HEK293 (cell line): ENCODE measurements at regions not wholly inside any gene's neighbourhood (a gene's known extent, or its start where the extent isn't known, plus 50 kb on each side); places are given as distances from the start of the nearest gene placed in this dataset.

Experiments
- CTCF ChIA-PET: fragments of 350-600 bp; formaldehyde crosslinking; extraction: SDS; loops from one replicate; lab custom pipeline; 2021; ENCODE audit warnings: antibody characterized with exemption; lab: Yijun Ruan, JAX
- POLR2A ChIA-PET: fragments of 300-600 bp; formaldehyde crosslinking; extraction: SDS; loops from one replicate; lab custom pipeline; 2020; ENCODE audit warnings: antibody characterized with exemption, inconsistent platforms; lab: Yijun Ruan, JAX
- H3K27ac ChIP-seq: fragments of 200-500 bp; sonication (Bioruptor generic); 2 replicates; pipeline ENCODE4 v1.5.1; 2014; ENCODE audit warnings: low read depth, low read length, control low read depth, inconsistent platforms; ENCODE audit errors: extremely low read depth
- H3K36me3 ChIP-seq, 2 experiments: fragments of 200-500 bp in 1 of 2; sonication (Bioruptor generic) in 1 of 2; 1 replicate in 1 of 2; 2 replicates in 1 of 2; pipeline ENCODE4 v1.5.1; 2014 to 2017; ENCODE audit warnings: inconsistent platforms in 2 of 2, low read length in 2 of 2; ENCODE audit not compliant: control insufficient read depth in 2 of 2, insufficient read depth in 1 of 2
- H3K4me1 ChIP-seq: fragments of 200-500 bp; sonication (Bioruptor generic); 2 replicates; pipeline ENCODE4 v1.5.1; 2014; ENCODE audit warnings: mild to moderate bottlenecking, low read length, inconsistent platforms; ENCODE audit not compliant: control insufficient read depth, insufficient read depth
- H3K4me3 ChIP-seq: 2 replicates; pipeline ENCODE4 v1.5.1; 2011; ENCODE audit warnings: low read depth, mild to moderate bottlenecking, control low read depth, low read length, moderate library complexity
- H3K9me3 ChIP-seq: fragments of 200-500 bp; sonication (Bioruptor generic); 2 replicates; pipeline ENCODE4 v1.5.1; 2014; ENCODE audit warnings: low read depth, low read length, inconsistent platforms; ENCODE audit not compliant: control insufficient read depth, insufficient read depth
- HOXC10 ChIP-seq: sonication (generic); formaldehyde crosslinking; IDR thresholded peaks from 2 replicates; pipeline ENCODE4 v1.8.1; 2023; ENCODE audit warnings: mild to moderate bottlenecking, missing genetic modification reagents
- KLF8 ChIP-seq: fragments of 450-650 bp; formaldehyde crosslinking; IDR thresholded peaks from 2 replicates; pipeline ENCODE4 v1.5.1; 2016; ENCODE audit warnings: missing biosample characterization, missing genetic modification characterization
- MEIS1 ChIP-seq: sonication (generic); formaldehyde crosslinking; IDR thresholded peaks from 2 replicates; pipeline ENCODE4 v1.8.1; 2022; ENCODE audit warnings: missing genetic modification reagents, mild to moderate bottlenecking, borderline replicate concordance
- SP2 ChIP-seq: fragments of 450-650 bp; formaldehyde crosslinking; IDR thresholded peaks from 2 replicates; pipeline ENCODE4 v1.5.1; 2016; ENCODE audit warnings: missing biosample characterization, missing genetic modification characterization
- TCF7L2 ChIP-seq: IDR thresholded peaks from 2 replicates; pipeline ENCODE4 v1.6.1; 2011; ENCODE audit warnings: low read depth, mild to moderate bottlenecking, inconsistent platforms, low read length, moderate library complexity, borderline replicate concordance
- ZNF138 ChIP-seq: fragments of 450-650 bp; formaldehyde crosslinking; IDR thresholded peaks from 2 replicates; pipeline ENCODE4 v1.5.1; 2016; ENCODE audit warnings: missing biosample characterization, missing genetic modification characterization, borderline replicate concordance
- ZNF16 ChIP-seq: fragments of 450-650 bp; formaldehyde crosslinking; IDR thresholded peaks from 2 replicates; pipeline ENCODE4 v1.5.1; 2016; ENCODE audit warnings: low read depth, missing biosample characterization, missing genetic modification characterization
- ZNF19 ChIP-seq: fragments of 450-650 bp; formaldehyde crosslinking; IDR thresholded peaks from 2 replicates; pipeline ENCODE4; 2016; ENCODE audit warnings: missing biosample characterization, missing genetic modification characterization, low read depth
- ZNF37A ChIP-seq: fragments of 450-650 bp; IDR thresholded peaks from 2 replicates; pipeline ENCODE4 v1.5.1; 2018; ENCODE audit warnings: missing biosample characterization, missing genetic modification characterization
- ZNF433 ChIP-seq: fragments of 450-650 bp; formaldehyde crosslinking; IDR thresholded peaks from 2 replicates; pipeline ENCODE4 v1.5.1; 2016; ENCODE audit warnings: missing biosample characterization, missing genetic modification characterization, low read depth
- ZNF510 ChIP-seq: fragments of 450-650 bp; formaldehyde crosslinking; IDR thresholded peaks from 2 replicates; pipeline ENCODE4 v1.5.1; 2018; ENCODE audit warnings: mild to moderate bottlenecking, missing genetic modification characterization, missing biosample characterization; ENCODE audit not compliant: insufficient replicate concordance
- ZNF548 ChIP-seq: fragments of 450-650 bp; formaldehyde crosslinking; IDR thresholded peaks from 2 replicates; pipeline ENCODE4 v1.5.1; 2016; ENCODE audit warnings: missing biosample characterization, missing genetic modification characterization
- ZNF555 ChIP-seq: fragments of 450-650 bp; formaldehyde crosslinking; conservative IDR thresholded peaks from 2 replicates; pipeline ENCODE4 v1.5.1; 2017; ENCODE audit warnings: missing biosample characterization, mild to moderate bottlenecking, missing genetic modification characterization, inconsistent platforms
- ZNF561 ChIP-seq: fragments of 450-650 bp; IDR thresholded peaks from 2 replicates; pipeline ENCODE4 v1.5.1; 2018; ENCODE audit warnings: missing biosample characterization, missing genetic modification characterization, borderline replicate concordance
- ZNF747 ChIP-seq: fragments of 450-650 bp; formaldehyde crosslinking; IDR thresholded peaks from 2 replicates; pipeline ENCODE4 v1.5.1; 2016; ENCODE audit warnings: missing biosample characterization, missing genetic modification characterization
- ZNF837 ChIP-seq: fragments of 450-650 bp; formaldehyde crosslinking; IDR thresholded peaks from 2 replicates; pipeline ENCODE4 v1.5.1; 2016; ENCODE audit warnings: missing biosample characterization, missing genetic modification characterization
- ZSCAN16 ChIP-seq: fragments of 450-650 bp; formaldehyde crosslinking; IDR thresholded peaks from 2 replicates; pipeline ENCODE4 v1.5.1; 2016; ENCODE audit warnings: missing biosample characterization, missing genetic modification characterization
- TF ChIP-seq, protein P1 (sequence below): fragments of 450-650 bp; IDR thresholded peaks from 2 replicates; pipeline ENCODE4 v1.5.1; 2018; ENCODE audit warnings: missing biosample characterization, mild to moderate bottlenecking, missing genetic modification characterization
- TF ChIP-seq, protein P2 (sequence below): fragments of 450-650 bp; formaldehyde crosslinking; IDR thresholded peaks from 2 replicates; pipeline ENCODE4 v1.5.1; 2016; ENCODE audit warnings: missing biosample characterization, missing genetic modification characterization, low read depth

DNA sequence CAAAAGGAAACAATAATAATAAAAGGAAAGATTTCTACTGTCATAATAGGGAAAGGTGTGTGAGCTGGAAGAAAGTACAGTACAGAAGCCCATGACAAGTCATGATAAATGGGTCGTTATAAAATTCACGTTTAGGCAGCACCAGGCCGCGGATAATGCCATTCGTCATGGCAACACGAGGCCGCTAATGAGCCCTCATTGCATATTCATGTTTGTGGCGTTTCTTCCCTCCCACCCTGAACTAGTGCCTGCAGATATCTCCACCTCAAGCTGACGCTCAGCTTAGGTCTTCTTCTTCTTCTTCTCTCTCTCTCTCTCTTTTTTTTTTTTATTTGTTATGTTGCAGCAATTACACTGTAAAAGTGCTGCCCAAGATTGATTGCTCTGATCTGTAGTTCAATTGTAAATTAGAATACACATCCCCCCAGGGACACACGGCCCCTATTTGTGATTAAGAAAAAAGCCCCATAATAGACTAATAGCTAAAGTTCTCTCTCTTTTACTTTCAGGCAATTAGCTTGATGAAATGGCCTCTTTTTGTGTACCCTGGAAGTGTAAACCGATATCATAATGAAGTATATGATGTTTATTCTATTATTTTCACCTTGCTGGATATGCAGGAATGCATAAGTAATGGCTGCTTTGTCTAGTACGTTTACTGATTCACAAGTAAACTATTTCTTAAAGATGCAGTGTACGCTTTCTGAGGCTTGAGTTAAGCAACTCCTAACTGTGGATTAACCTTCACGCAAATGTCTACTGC, 61.9 kb upstream of the NR2F2 start (continued):
- TF ChIP-seq ZNF138 (tag by site-specific recombination), result no peak
- TF ChIP-seq, protein P1, sequence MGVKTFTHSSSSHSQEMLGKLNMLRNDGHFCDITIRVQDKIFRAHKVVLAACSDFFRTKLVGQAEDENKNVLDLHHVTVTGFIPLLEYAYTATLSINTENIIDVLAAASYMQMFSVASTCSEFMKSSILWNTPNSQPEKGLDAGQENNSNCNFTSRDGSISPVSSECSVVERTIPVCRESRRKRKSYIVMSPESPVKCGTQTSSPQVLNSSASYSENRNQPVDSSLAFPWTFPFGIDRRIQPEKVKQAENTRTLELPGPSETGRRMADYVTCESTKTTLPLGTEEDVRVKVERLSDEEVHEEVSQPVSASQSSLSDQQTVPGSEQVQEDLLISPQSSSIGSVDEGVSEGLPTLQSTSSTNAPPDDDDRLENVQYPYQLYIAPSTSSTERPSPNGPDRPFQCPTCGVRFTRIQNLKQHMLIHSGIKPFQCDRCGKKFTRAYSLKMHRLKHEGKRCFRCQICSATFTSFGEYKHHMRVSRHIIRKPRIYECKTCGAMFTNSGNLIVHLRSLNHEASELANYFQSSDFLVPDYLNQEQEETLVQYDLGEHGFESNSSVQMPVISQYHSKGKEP, result peak; percentile 64; the same call in 1 of the 2 replicates
- TF ChIP-seq KLF8 (tag by site-specific recombination), result peak; percentile 33; the same call in 1 of the 2 replicates
- TF ChIP-seq, all 188 proteins: peak for 15

DNA sequence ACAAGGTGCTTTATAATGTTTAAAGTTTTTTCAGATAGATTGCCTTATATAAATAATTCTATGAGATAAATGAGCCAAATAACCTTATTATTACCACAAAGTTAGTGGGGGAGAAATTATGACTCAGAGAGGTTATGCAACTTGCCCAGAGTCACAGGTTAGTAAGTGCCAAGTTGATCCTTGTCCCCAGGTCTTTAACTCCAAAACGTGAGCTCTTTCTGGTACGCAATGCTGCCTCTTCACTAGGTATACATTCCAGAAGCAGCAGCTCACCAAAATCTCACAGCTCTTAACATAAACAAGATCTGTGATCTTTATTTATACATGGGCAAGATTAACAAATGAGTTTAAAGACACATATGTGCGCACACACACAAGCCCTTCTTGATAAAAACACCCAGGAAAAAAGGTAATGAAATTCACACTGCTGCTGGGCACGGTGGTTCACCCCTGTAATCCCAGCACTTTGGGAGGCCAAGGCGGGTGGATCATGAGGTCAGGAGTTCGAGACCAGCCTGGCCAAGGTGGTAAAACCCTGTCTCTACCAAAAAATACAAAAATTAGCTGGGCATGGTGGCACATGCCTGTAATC, 59.8 kb upstream of the NR2F2 start:
- POLR2A ChIA-PET, result interaction anchor here (0.6 kb wide), 1 partner anchor 91 kb away, joined by 3 read pairs; no protein-coding TSS in a partner anchor
- Histone ChIP-seq H3K4me3 (no peak overlapping the region), H3K9me3 (no peaks in the 10 kb centered on the region; the same call in 1 of the 2 replicates), H3K36me3 (no peaks in the 10 kb centered on the region), H3K4me1 (peaks cover 18% of the 10 kb centered on the region), H3K27ac (no peak overlapping the region)
- CTCF ChIA-PET, result interaction anchor here (1.2 kb wide), 1 partner anchor 223 kb away, joined by 3 read pairs; no protein-coding TSS in a partner anchor
- no peak for TF ChIP-seq ZNF510 (tag by site-specific recombination)
- no peak for TF ChIP-seq ZSCAN16
- no peak for TF ChIP-seq ZNF747 (tag by site-specific recombination)
- TF ChIP-seq HOXC10 (CRISPR knock-in tag), result no peak
- no peak for TF ChIP-seq ZNF561 (tag by site-specific recombination)
- no peak for TF ChIP-seq TCF7L2
- TF ChIP-seq ZNF837, result no peak
- TF ChIP-seq ZNF19 (tag by site-specific recombination), result no peak
- no peak for TF ChIP-seq ZNF548 (tag by site-specific recombination)
- TF ChIP-seq SP2 (tag by site-specific recombination), result no peak
- no peak for TF ChIP-seq ZNF37A
- no peak for TF ChIP-seq MEIS1 (CRISPR knock-in tag)
- TF ChIP-seq ZNF555, result no peak

DNA sequence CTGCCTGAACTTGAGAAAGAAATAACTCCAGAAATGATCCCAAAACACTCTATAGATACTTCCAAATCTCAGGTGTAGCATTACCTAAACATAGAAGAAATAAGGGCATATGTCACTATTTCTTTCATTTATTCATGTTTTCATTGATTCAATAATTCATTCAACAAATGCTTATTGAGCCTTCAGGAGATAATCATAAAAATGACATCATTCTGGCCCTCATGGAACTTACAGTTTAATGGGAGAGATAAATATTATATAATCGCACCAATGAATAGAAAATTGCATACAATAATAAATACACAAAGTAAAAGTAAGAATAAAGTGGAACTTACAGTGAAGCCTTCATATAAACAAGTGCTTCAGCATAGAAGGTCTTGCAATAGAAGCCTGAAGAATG, 58.1 kb upstream of the NR2F2 start:
- TF ChIP-seq, protein P2, sequence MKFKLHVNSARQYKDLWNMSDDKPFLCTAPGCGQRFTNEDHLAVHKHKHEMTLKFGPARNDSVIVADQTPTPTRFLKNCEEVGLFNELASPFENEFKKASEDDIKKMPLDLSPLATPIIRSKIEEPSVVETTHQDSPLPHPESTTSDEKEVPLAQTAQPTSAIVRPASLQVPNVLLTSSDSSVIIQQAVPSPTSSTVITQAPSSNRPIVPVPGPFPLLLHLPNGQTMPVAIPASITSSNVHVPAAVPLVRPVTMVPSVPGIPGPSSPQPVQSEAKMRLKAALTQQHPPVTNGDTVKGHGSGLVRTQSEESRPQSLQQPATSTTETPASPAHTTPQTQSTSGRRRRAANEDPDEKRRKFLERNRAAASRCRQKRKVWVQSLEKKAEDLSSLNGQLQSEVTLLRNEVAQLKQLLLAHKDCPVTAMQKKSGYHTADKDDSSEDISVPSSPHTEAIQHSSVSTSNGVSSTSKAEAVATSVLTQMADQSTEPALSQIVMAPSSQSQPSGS, result peak; percentile 62
- TF ChIP-seq ZNF433 (tag by site-specific recombination), result no peak
- TF ChIP-seq ZNF16, result no peak
- H3K36me3 ChIP-seq, result no peaks in the 10 kb centered on the region
- ChIA-PET POLR2A (no interaction called here), CTCF (no interaction called here)
- H3K9me3 ChIP-seq, result no peaks in the 10 kb centered on the region; the same call in 1 of the 2 replicates
- H3K4me3 ChIP-seq, result no peak overlapping the region
- H3K4me1 ChIP-seq, result peaks cover 12% of the 10 kb centered on the region
- no peak overlapping the region for H3K27ac ChIP-seq
